ENCODE measurements at regions not wholly inside any gene's neighbourhood (a gene's known extent, or its start where the extent isn't known, plus 50 kb on each side); places are given as distances from the start of the nearest gene placed in this dataset.
"Not testable (repeated sequence)": the region's sequence is repeated elsewhere in the genome, so short reads cannot be mapped to it uniquely, and the experiment has no call there.

GRCh38 chr15:85196697-85197096 is 183.7 kb upstream of the AKAP13 start:
- not testable (repeated sequence) for H3K9me3 Mint-ChIP-seq; H3K4me3 Mint-ChIP-seq; H3K27ac Mint-ChIP-seq; DNase-seq (ENCODE audit: low spot score); H3K36me3 Mint-ChIP-seq (ENCODE audit: low read depth); H3K27me3 Mint-ChIP-seq (ENCODE audit: low read depth); H3K4me1 Mint-ChIP-seq (ENCODE audit: low read depth)

GRCh38 chr15:85197582-85197981 is 182.8 kb upstream of the AKAP13 start:
- not testable (repeated sequence) for H3K27ac Mint-ChIP-seq; H3K4me1 Mint-ChIP-seq (ENCODE audit: low read depth); DNase-seq (ENCODE audit: low spot score); H3K36me3 Mint-ChIP-seq (ENCODE audit: low read depth); H3K27me3 Mint-ChIP-seq (ENCODE audit: low read depth); H3K9me3 Mint-ChIP-seq; H3K4me3 Mint-ChIP-seq

- H3K9me3 Mint-ChIP-seq; H3K36me3 Mint-ChIP-seq (ENCODE audit: low read depth); H3K27me3 Mint-ChIP-seq (ENCODE audit: low read depth); DNase-seq (ENCODE audit: low spot score); H3K27ac Mint-ChIP-seq; H3K4me3 Mint-ChIP-seq; H3K4me1 Mint-ChIP-seq (ENCODE audit: low read depth): not testable (repeated sequence)
Observed at GRCh38 chr15:85198432-85198831, 182.0 kb upstream of the AKAP13 start.

GRCh38 chr15:85200215-85200614 is 180.2 kb upstream of the AKAP13 start:
- H3K4me3 Mint-ChIP-seq; H3K9me3 Mint-ChIP-seq; H3K36me3 Mint-ChIP-seq (ENCODE audit: low read depth); H3K27ac Mint-ChIP-seq; DNase-seq (ENCODE audit: low spot score); H3K4me1 Mint-ChIP-seq (ENCODE audit: low read depth); H3K27me3 Mint-ChIP-seq (ENCODE audit: low read depth): not testable (repeated sequence)

- H3K27ac Mint-ChIP-seq; H3K9me3 Mint-ChIP-seq; DNase-seq (ENCODE audit: low spot score); H3K4me3 Mint-ChIP-seq; H3K4me1 Mint-ChIP-seq (ENCODE audit: low read depth); H3K36me3 Mint-ChIP-seq (ENCODE audit: low read depth); H3K27me3 Mint-ChIP-seq (ENCODE audit: low read depth): not testable (repeated sequence)
Observed at GRCh38 chr15:85201118-85201793, 179.1 kb upstream of the AKAP13 start.

- H3K27me3 Mint-ChIP-seq (ENCODE audit: low read depth); H3K4me3 Mint-ChIP-seq; H3K4me1 Mint-ChIP-seq (ENCODE audit: low read depth); H3K27ac Mint-ChIP-seq; DNase-seq (ENCODE audit: low spot score); H3K36me3 Mint-ChIP-seq (ENCODE audit: low read depth); H3K9me3 Mint-ChIP-seq: not testable (repeated sequence)
Observed at GRCh38 chr15:85204481-85204880, 175.9 kb upstream of the AKAP13 start.

- H3K4me3 Mint-ChIP-seq; H3K4me1 Mint-ChIP-seq (ENCODE audit: low read depth); H3K27ac Mint-ChIP-seq; H3K9me3 Mint-ChIP-seq; H3K27me3 Mint-ChIP-seq (ENCODE audit: low read depth); H3K36me3 Mint-ChIP-seq (ENCODE audit: low read depth); DNase-seq (ENCODE audit: low spot score): not testable (repeated sequence)
Observed at GRCh38 chr15:85233791-85234325, 146.5 kb upstream of the AKAP13 start.

GRCh38 chr15:85234450-85235196 is 145.8 kb upstream of the AKAP13 start:
- not testable (repeated sequence) for H3K36me3 Mint-ChIP-seq (ENCODE audit: low read depth)

GRCh38 chr15:85244056-85244455 is 136.3 kb upstream of the AKAP13 start:
- not testable (repeated sequence) for H3K9me3 Mint-ChIP-seq; H3K36me3 Mint-ChIP-seq (ENCODE audit: low read depth); H3K27me3 Mint-ChIP-seq (ENCODE audit: low read depth); DNase-seq (ENCODE audit: low spot score); H3K4me3 Mint-ChIP-seq; H3K27ac Mint-ChIP-seq; H3K4me1 Mint-ChIP-seq (ENCODE audit: low read depth)

More at GRCh38 chr15:85234450-85235196, 145.8 kb upstream of the AKAP13 start:
- DNase-seq (ENCODE audit: low spot score); H3K4me1 Mint-ChIP-seq (ENCODE audit: low read depth); H3K27me3 Mint-ChIP-seq (ENCODE audit: low read depth); H3K9me3 Mint-ChIP-seq; H3K27ac Mint-ChIP-seq: not testable (repeated sequence)
- peak overlapping the region; percentile 29 for H3K4me3 Mint-ChIP-seq

- H3K4me1 Mint-ChIP-seq (ENCODE audit: low read depth); H3K9me3 Mint-ChIP-seq; DNase-seq (ENCODE audit: low spot score); H3K27ac Mint-ChIP-seq; H3K27me3 Mint-ChIP-seq (ENCODE audit: low read depth); H3K4me3 Mint-ChIP-seq; H3K36me3 Mint-ChIP-seq (ENCODE audit: low read depth): not testable (repeated sequence)
Observed at GRCh38 chr15:85250938-85251542, 129.4 kb upstream of the AKAP13 start.

- H3K9me3 Mint-ChIP-seq; H3K27me3 Mint-ChIP-seq (ENCODE audit: low read depth); H3K27ac Mint-ChIP-seq; H3K4me1 Mint-ChIP-seq (ENCODE audit: low read depth); DNase-seq (ENCODE audit: low spot score); H3K36me3 Mint-ChIP-seq (ENCODE audit: low read depth); H3K4me3 Mint-ChIP-seq: not testable (repeated sequence)
Observed at GRCh38 chr15:85253196-85253915, 127.0 kb upstream of the AKAP13 start.

GRCh38 chr15:85254961-85255360 is 125.4 kb upstream of the AKAP13 start:
- not testable (repeated sequence) for H3K36me3 Mint-ChIP-seq (ENCODE audit: low read depth); H3K4me3 Mint-ChIP-seq; H3K4me1 Mint-ChIP-seq (ENCODE audit: low read depth); DNase-seq (ENCODE audit: low spot score); H3K27me3 Mint-ChIP-seq (ENCODE audit: low read depth); H3K27ac Mint-ChIP-seq; H3K9me3 Mint-ChIP-seq

- H3K4me1 Mint-ChIP-seq (ENCODE audit: low read depth); H3K4me3 Mint-ChIP-seq; H3K9me3 Mint-ChIP-seq; H3K27ac Mint-ChIP-seq; DNase-seq (ENCODE audit: low spot score); H3K36me3 Mint-ChIP-seq (ENCODE audit: low read depth); H3K27me3 Mint-ChIP-seq (ENCODE audit: low read depth): not testable (repeated sequence)
Observed at GRCh38 chr15:85255502-85255901, 124.9 kb upstream of the AKAP13 start.
